ENCODE measurements at regions not wholly inside any gene's neighbourhood (a gene's known extent, or its start where the extent isn't known, plus 50 kb on each side); places are given as distances from the start of the nearest gene placed in this dataset.

DNA sequence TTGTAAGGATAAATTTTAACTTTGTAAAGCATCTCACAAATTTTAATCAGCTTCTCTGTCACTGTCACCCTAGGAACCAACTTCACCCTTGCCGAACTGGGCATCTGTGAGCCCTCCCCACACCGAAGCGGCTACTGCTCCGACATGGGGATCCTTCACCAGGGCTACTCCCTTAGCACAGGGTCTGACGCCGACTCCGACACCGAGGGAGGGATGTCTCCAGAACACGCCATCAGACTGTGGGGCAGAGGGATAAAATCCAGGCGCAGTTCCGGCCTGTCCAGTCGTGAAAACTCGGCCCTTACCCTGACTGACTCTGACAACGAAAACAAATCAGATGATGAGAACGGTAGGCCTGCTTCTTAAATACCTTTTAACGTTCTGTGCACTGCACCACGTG, 916.3 kb upstream of the WWC1 start:
- CTCF ChIA-PET (ENCODE audit: low intra/inter-chr PET ratio, low total read pairs): no interaction called here
- Histone ChIP-seq H3K4me2 (ENCODE audit: low read depth, low read length) (no peak overlapping the region), H3K4me3 (replicated peaks in 1 of 3; ENCODE audit: insufficient read depth in 1 of 3, low read depth in 2 of 3, low read length in 3 of 3) (no peak overlapping the region), H3K27ac (ENCODE audit: extremely low read length, insufficient read depth, low read length) (no peak overlapping the region), H3K79me2 (ENCODE audit: insufficient read depth, low read length) (no peaks in the 10 kb centered on the region), H3K9ac (ENCODE audit: insufficient read depth, low read depth, low read length) (no peak overlapping the region), H3K9me3 (ENCODE audit: low read length) (no peaks in the 10 kb centered on the region), H4K20me1 (ENCODE audit: insufficient read depth, low read length) (no peaks in the 10 kb centered on the region), H2AFZ (ENCODE audit: low read length) (no peak overlapping the region), H3K36me3 (replicated peaks in 1 of 2; ENCODE audit: control insufficient read depth in 1 of 2, insufficient read depth in 2 of 2, low read length in 2 of 2) (no peaks in the 10 kb centered on the region), H3K4me1 (ENCODE audit: insufficient read depth, low read length) (no peaks in the 10 kb centered on the region), H3K27me3 (ENCODE audit: control insufficient read depth in 1 of 2, insufficient read depth in 2 of 2, low read length in 2 of 2) (no peaks in the 10 kb centered on the region)
- in situ Hi-C loops (cut with HindIII; ENCODE audit: extremely low pct_ligation_motif_present, low pct_unique_long_range_greater_than_20kb): no loop called here
- WGBS (ENCODE audit: low lambda C conversion rate): 44% methylated on average over 9 of the region's 17 CpGs
- no peak for TF ChIP-seq EHMT2 (IDR thresholded peaks at IDR 0.05; ENCODE audit: borderline replicate concordance, low read depth, low read length)
- no peak for TF ChIP-seq SUZ12 (IDR thresholded peaks at IDR 0.05; ENCODE audit: low read depth, low read length)
- TF ChIP-seq ZNF207 (IDR thresholded peaks at IDR 0.05; ENCODE audit: borderline replicate concordance): no peak
- TF ChIP-seq ZNF230 (CRISPR knock-in tag; IDR thresholded peaks at IDR 0.05): no peak
- TF ChIP-seq, protein P1, sequence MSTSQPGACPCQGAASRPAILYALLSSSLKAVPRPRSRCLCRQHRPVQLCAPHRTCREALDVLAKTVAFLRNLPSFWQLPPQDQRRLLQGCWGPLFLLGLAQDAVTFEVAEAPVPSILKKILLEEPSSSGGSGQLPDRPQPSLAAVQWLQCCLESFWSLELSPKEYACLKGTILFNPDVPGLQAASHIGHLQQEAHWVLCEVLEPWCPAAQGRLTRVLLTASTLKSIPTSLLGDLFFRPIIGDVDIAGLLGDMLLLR (CRISPR knock-in tag; IDR thresholded peaks at IDR 0.05): no peak
- TF ChIP-seq ZMYM2 (CRISPR knock-in tag; IDR thresholded peaks at IDR 0.05): no peak
- TF ChIP-seq, protein P2, sequence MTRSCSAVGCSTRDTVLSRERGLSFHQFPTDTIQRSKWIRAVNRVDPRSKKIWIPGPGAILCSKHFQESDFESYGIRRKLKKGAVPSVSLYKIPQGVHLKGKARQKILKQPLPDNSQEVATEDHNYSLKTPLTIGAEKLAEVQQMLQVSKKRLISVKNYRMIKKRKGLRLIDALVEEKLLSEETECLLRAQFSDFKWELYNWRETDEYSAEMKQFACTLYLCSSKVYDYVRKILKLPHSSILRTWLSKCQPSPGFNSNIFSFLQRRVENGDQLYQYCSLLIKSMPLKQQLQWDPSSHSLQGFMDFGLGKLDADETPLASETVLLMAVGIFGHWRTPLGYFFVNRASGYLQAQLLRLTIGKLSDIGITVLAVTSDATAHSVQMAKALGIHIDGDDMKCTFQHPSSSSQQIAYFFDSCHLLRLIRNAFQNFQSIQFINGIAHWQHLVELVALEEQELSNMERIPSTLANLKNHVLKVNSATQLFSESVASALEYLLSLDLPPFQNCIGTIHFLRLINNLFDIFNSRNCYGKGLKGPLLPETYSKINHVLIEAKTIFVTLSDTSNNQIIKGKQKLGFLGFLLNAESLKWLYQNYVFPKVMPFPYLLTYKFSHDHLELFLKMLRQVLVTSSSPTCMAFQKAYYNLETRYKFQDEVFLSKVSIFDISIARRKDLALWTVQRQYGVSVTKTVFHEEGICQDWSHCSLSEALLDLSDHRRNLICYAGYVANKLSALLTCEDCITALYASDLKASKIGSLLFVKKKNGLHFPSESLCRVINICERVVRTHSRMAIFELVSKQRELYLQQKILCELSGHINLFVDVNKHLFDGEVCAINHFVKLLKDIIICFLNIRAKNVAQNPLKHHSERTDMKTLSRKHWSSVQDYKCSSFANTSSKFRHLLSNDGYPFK (CRISPR knock-in tag; IDR thresholded peaks at IDR 0.05; ENCODE audit: borderline replicate concordance): no peak
- no peak for TF ChIP-seq ZNF431 (CRISPR knock-in tag; IDR thresholded peaks at IDR 0.05; ENCODE audit: borderline replicate concordance, low read depth)
- no peak for TF ChIP-seq SMC3 (IDR thresholded peaks at IDR 0.05; ENCODE audit: low read length)
- no peak for TF ChIP-seq KDM5B (CRISPR knock-in tag; IDR thresholded peaks at IDR 0.05; ENCODE audit: borderline replicate concordance)
- TF ChIP-seq MTF1 (CRISPR knock-in tag; IDR thresholded peaks at IDR 0.05): no peak
- TF ChIP-seq, protein P3, sequence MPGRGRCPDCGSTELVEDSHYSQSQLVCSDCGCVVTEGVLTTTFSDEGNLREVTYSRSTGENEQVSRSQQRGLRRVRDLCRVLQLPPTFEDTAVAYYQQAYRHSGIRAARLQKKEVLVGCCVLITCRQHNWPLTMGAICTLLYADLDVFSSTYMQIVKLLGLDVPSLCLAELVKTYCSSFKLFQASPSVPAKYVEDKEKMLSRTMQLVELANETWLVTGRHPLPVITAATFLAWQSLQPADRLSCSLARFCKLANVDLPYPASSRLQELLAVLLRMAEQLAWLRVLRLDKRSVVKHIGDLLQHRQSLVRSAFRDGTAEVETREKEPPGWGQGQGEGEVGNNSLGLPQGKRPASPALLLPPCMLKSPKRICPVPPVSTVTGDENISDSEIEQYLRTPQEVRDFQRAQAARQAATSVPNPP (CRISPR knock-in tag; IDR thresholded peaks at IDR 0.05): no peak
- no peak for TF ChIP-seq SNRNP70 (IDR thresholded peaks at IDR 0.05; ENCODE audit: low read depth, low read length)
- TF ChIP-seq ZNF354B (CRISPR knock-in tag; IDR thresholded peaks at IDR 0.05): no peak
- no peak for TF ChIP-seq FOXP1 (IDR thresholded peaks at IDR 0.05)
- no peak for TF ChIP-seq FOXP1 (CRISPR knock-in tag; IDR thresholded peaks at IDR 0.05)
- no peak for TF ChIP-seq ZNF746 (CRISPR knock-in tag; IDR thresholded peaks at IDR 0.05)
- no peak for TF ChIP-seq PRMT3 (CRISPR knock-in tag; IDR thresholded peaks at IDR 0.05; ENCODE audit: borderline replicate concordance, low read depth)
- TF ChIP-seq KDM5A (IDR thresholded peaks at IDR 0.05; ENCODE audit: borderline replicate concordance, low read length): no peak
- TF ChIP-seq MTF2 (CRISPR knock-in tag; IDR thresholded peaks at IDR 0.05; ENCODE audit: borderline replicate concordance): no peak
- POLR2A ChIA-PET: no interaction called here
- no peak for DNase-seq (ENCODE audit: low spot score)
- no peak for ATAC-seq
- BruUV-seq (replicated peaks): no TSS peak
- intact Hi-C loops (cut with micrococcal nuclease; ENCODE audit: unreplicated experiment): no loop called here
- FAIRE-seq: no peak
